WI38 (cell line): ENCODE measurements at regions not wholly inside any gene's neighbourhood (a gene's known extent, or its start where the extent isn't known, plus 50 kb on each side); places are given as distances from the start of the nearest gene placed in this dataset.

Source experiments
- H3K4me3 ChIP-seq: 2 replicates; pipeline ENCODE4 v1.5.1; 2011; ENCODE audit warnings: low read depth, mild to moderate bottlenecking, control low read depth, low read length
- TF ChIP-seq, protein P1 (sequence below): IDR thresholded peaks from 2 replicates; pipeline ENCODE4 v1.5.1; 2012; ENCODE audit warnings: low read depth, mild to moderate bottlenecking, control low read depth, low read length

DNA sequence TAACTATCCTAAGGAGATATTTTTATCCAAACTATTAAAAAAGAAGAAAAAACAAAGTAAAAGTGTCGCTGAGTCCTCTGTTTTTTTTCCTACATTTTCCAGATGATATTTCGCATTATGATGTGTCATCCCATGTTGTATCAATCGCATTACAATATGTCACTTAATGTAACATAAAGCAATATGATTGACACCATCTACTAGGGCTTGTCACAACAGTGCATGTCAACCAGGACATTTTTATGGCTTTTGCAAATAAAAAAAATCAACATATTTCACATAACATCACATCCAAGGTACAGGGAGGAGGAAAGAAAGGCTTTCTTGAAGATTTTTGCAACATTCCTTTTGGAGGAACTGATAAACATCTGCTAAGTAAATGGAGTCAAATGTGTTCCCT, 308.9 kb downstream of the ETAA1 start:
- H3K4me3 ChIP-seq = no peak overlapping the region
- TF ChIP-seq, protein P1, sequence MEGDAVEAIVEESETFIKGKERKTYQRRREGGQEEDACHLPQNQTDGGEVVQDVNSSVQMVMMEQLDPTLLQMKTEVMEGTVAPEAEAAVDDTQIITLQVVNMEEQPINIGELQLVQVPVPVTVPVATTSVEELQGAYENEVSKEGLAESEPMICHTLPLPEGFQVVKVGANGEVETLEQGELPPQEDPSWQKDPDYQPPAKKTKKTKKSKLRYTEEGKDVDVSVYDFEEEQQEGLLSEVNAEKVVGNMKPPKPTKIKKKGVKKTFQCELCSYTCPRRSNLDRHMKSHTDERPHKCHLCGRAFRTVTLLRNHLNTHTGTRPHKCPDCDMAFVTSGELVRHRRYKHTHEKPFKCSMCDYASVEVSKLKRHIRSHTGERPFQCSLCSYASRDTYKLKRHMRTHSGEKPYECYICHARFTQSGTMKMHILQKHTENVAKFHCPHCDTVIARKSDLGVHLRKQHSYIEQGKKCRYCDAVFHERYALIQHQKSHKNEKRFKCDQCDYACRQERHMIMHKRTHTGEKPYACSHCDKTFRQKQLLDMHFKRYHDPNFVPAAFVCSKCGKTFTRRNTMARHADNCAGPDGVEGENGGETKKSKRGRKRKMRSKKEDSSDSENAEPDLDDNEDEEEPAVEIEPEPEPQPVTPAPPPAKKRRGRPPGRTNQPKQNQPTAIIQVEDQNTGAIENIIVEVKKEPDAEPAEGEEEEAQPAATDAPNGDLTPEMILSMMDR = no peak

DNA sequence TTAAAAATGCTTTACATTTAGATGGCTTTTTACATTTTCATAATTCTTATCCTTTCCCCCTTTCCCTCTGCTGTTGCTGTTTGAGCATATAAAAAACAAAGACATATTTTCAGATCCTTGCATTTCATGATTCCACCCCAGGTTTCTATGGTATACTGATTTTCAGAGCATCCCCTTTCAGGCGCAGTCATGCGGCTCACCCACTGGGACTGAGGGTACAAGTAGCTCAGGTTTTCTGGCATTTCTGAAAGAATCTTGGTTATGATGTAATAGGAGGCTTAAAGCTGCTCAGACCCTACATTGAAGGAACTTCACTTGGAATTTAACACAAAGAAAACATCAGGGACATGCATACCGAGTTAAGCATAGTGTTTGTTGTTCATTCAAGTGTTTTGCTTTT, 310.8 kb downstream of the ETAA1 start:
- no peak overlapping the region for H3K4me3 ChIP-seq
- TF ChIP-seq, protein P1 = no peak

DNA sequence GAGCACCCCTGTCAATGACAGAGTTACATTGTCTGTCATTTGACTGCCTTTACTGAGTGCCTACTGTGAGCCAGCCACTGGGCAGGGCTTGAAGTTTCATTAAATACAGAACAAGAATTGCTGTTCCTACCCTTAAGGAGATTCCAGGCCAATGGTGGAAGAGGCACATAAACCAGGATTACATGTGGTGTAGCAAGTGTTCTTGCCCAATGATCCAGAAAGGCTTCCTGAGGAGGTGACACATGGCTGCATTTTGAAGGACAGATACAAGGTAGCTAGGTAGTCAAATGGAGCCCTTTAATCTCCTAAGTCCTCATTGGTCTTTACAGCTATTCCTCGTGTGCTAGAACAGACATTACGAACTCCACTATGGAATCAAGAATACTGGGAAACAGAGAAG, 312.7 kb downstream of the ETAA1 start:
- TF ChIP-seq, protein P1 = no peak
- H3K4me3 ChIP-seq = no peak overlapping the region

DNA sequence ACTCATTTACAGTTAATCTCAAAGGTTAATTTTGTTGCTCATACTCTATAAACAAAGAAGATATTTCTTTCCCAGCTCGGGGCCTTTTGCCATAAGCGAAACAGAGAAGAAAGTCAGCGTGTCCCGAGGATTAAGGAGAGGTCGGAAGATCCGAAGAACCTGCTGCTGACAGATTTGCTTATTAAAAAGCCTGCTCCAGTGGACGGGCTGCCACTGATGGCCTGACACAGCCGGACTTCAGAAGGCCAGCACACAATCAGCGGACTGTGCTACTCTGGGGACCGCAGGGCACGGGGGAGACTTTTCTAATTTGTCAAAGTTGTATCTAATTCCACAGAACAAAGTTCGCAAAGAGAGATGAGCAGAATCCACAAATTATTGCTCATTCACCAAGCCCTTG, 315.4 kb downstream of the ETAA1 start:
- TF ChIP-seq, protein P1 = no peak
- H3K4me3 ChIP-seq = no peak overlapping the region

DNA sequence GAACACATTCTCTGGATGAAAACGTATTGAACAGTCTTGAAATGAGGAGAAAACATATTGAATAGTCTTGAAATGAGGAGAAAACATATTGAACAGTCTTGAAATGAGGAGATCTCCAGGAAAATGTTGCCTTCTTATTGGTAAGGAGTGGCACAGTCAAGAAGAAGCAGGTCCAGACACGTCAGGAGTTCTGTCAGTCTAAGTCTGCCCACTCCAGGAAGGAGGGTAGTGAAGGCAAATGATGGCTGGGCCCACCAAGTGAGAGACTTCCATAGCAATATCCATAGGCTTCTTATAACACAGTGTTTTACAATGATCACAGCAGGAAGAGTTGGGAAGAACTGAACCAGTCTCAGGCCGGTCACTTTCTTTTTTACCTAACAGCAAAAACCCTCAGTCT, 316.2 kb downstream of the ETAA1 start:
- no peak overlapping the region for H3K4me3 ChIP-seq
- TF ChIP-seq, protein P1 = no peak

DNA sequence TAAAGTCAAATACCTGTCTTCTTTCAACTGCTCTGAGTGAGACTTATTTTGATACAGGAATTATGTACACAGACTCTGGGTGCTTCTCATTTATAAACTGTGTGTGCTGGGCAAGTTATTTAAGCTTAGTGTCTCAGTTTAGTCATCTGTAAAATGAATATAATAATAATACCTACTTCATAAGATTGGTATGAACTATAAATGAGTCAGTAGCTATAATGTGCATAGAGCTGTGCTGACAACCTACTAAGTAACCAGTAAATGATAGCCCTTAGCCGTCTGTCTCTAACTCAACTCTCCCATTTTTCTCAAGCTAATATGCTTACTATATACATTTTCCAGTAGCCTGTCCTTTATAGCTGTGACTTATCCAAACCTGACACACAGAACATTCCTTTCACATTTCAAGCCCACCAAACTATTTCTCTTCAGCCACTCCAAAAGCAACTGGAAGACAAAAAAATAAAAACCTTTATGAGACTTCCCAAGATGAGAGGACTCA, 319.8 kb downstream of the ETAA1 start:
- TF ChIP-seq, protein P1 = no peak
- H3K4me3 ChIP-seq = no peak overlapping the region

DNA sequence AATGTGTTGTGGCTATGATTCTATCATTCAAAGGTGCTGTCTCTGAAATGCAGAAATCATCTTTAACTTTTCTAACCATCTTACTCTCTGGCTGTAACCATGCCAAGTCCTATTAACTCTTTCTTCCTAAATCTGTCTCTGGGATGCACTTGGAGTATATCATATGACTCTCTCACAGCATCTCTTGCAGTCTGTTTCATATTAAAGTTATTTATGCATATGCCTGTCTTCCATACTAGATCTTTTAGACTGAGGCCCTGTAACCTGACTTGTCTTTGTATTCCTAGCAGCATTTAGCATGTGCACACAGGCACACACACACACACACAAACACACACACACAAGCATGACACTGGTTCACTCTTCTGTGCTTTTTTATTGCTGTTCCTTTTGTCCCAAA, 320.6 kb downstream of the ETAA1 start:
- TF ChIP-seq, protein P1 = no peak
- H3K4me3 ChIP-seq = no peak overlapping the region
